GM18873 (cell line): ENCODE measurements at regions not wholly inside any gene's neighbourhood (a gene's known extent, or its start where the extent isn't known, plus 50 kb on each side); places are given as distances from the start of the nearest gene placed in this dataset.
"Not testable (repeated sequence)": the region's sequence is repeated elsewhere in the genome, so short reads cannot be mapped to it uniquely, and the experiment has no call there.

Source experiments
- ATAC-seq: cut with Tn5 transposase; IDR thresholded peaks from one replicate; pipeline ENCODE4 v1.9.1; 2021; ENCODE audit warnings: mild to moderate bottlenecking, moderate library complexity, moderate number of reproducible peaks; ENCODE audit not compliant: unreplicated experiment, low FRiP score

- no peak for ATAC-seq
Observed at GRCh38 chr4:29243851-29244250, 1476.3 kb upstream of the PCDH7 start.

- ATAC-seq = no peak
Observed at GRCh38 chr4:29259556-29259955, 1460.6 kb upstream of the PCDH7 start.

GRCh38 chr4:29262986-29263385 lies 1457.2 kb upstream of the PCDH7 start:
- ATAC-seq = no peak

- no peak for ATAC-seq
Observed at GRCh38 chr4:29276150-29276549, 1444.0 kb upstream of the PCDH7 start.

GRCh38 chr4:29277381-29277780 lies 1442.8 kb upstream of the PCDH7 start:
- no peak for ATAC-seq

- no peak for ATAC-seq
Observed at GRCh38 chr4:29278585-29278984, 1441.6 kb upstream of the PCDH7 start.

- ATAC-seq = no peak
Observed at GRCh38 chr4:29289118-29289517, 1431.1 kb upstream of the PCDH7 start.

GRCh38 chr4:29295280-29295679 lies 1424.9 kb upstream of the PCDH7 start:
- ATAC-seq = no peak

- no peak for ATAC-seq
Observed at GRCh38 chr4:29304595-29304994, 1415.6 kb upstream of the PCDH7 start.

GRCh38 chr4:29307256-29307655 lies 1412.9 kb upstream of the PCDH7 start:
- no peak for ATAC-seq

- no peak for ATAC-seq
Observed at GRCh38 chr4:29307755-29308154, 1412.4 kb upstream of the PCDH7 start.

GRCh38 chr4:29309050-29309449 lies 1411.1 kb upstream of the PCDH7 start:
- ATAC-seq = no peak

GRCh38 chr4:29310252-29310651 lies 1409.9 kb upstream of the PCDH7 start:
- ATAC-seq = no peak

- no peak for ATAC-seq
Observed at GRCh38 chr4:29311247-29311646, 1408.9 kb upstream of the PCDH7 start.

- ATAC-seq = no peak
Observed at GRCh38 chr4:29319663-29320340, 1400.4 kb upstream of the PCDH7 start.

GRCh38 chr4:29320947-29321620 lies 1399.1 kb upstream of the PCDH7 start:
- no peak for ATAC-seq

GRCh38 chr4:29326004-29326403 lies 1394.2 kb upstream of the PCDH7 start:
- ATAC-seq = no peak

GRCh38 chr4:29326816-29327215 lies 1393.4 kb upstream of the PCDH7 start:
- ATAC-seq = no peak

- no peak for ATAC-seq
Observed at GRCh38 chr4:29336861-29337260, 1383.3 kb upstream of the PCDH7 start.

- ATAC-seq = no peak
Observed at GRCh38 chr4:29372971-29373370, 1347.2 kb upstream of the PCDH7 start.

- no peak for ATAC-seq
Observed at GRCh38 chr4:29375716-29376115, 1344.5 kb upstream of the PCDH7 start.

GRCh38 chr4:29378237-29378636 lies 1341.9 kb upstream of the PCDH7 start:
- not testable (repeated sequence) for ATAC-seq
